H1 (cell line): ENCODE measurements at regions not wholly inside any gene's neighbourhood (a gene's known extent, or its start where the extent isn't known, plus 50 kb on each side); places are given as distances from the start of the nearest gene placed in this dataset.

Source experiments
- CTCF ChIA-PET: fragments of 300-600 bp; sonication (Branson Sonifier 250); formaldehyde crosslinking; loops from one replicate; lab custom pipeline; 2021; ENCODE audit not compliant: partially characterized antibody; lab: Charles Lee
- POLR2A ChIA-PET: fragments of 300-600 bp; sonication (Branson Sonifier 250); formaldehyde crosslinking; loops from one replicate; lab custom pipeline; 2021; ENCODE audit warnings: inconsistent platforms; ENCODE audit not compliant: partially characterized antibody; lab: Charles Lee
- DNase-seq, 2 experiments: peaks; one replicate each; pipeline versions ENCODE4 v3.0.0 to v3.0.0-alpha.2; 2010 to 2022; ENCODE audit warnings: low spot score in 2 of 2, low read depth in 1 of 2, mixed read lengths in 1 of 2
- FAIRE-seq: peaks from 2 replicates; lab custom pipeline; 2011; peaks lifted over from hg19 to GRCh38; lab: Jason Lieb, UNC
- H2AFZ ChIP-seq: 2 replicates; pipeline ENCODE4 v1.8.1; 2012; ENCODE audit warnings: low read length, inconsistent platforms
- H2AK5ac ChIP-seq: 2 replicates; pipeline ENCODE4 v1.6.1; 2013; ENCODE audit warnings: low read depth, low read length
- H2BK120ac ChIP-seq: replicated peaks from 2 replicates; pipeline ENCODE3; 2013; ENCODE audit warnings: low read depth, low read length, inconsistent platforms
- H2BK12ac ChIP-seq: 2 replicates; pipeline ENCODE4 v1.6.1; 2013; ENCODE audit warnings: low read depth, low read length
- H2BK15ac ChIP-seq: 2 replicates; pipeline ENCODE4 v1.6.1; 2013; ENCODE audit warnings: low read length
- H2BK20ac ChIP-seq: 2 replicates; pipeline ENCODE4 v1.6.1; 2013; ENCODE audit warnings: low read length
- H2BK5ac ChIP-seq: 2 replicates; pipeline ENCODE4 v1.6.1; 2013; ENCODE audit warnings: low read depth, low read length
- H3K14ac ChIP-seq: 2 replicates; pipeline ENCODE4 v1.6.1; 2013; ENCODE audit warnings: inconsistent platforms; ENCODE audit not compliant: insufficient read length
- H3K18ac ChIP-seq: 2 replicates; pipeline ENCODE4 v1.6.1; 2013; ENCODE audit warnings: low read length; ENCODE audit errors: extremely low read depth
- H3K23ac ChIP-seq: 2 replicates; pipeline ENCODE4 v1.6.1; 2013; ENCODE audit warnings: inconsistent platforms; ENCODE audit not compliant: insufficient read length
- H3K23me2 ChIP-seq: 2 replicates; pipeline ENCODE4 v1.6.1; 2013; ENCODE audit warnings: low read depth, low read length
- H3K27ac ChIP-seq: 2 replicates; pipeline ENCODE4 v1.6.1; 2011; ENCODE audit warnings: low read depth, low read length, inconsistent platforms
- H3K27me3 ChIP-seq, 4 experiments: replicated peaks in 1 of 4; 1 replicate in 1 of 4; 2 replicates in 3 of 4; pipeline versions ENCODE4 v1.6.1 to v1.8.1; 2011 to 2013; ENCODE audit warnings: low read length in 3 of 4, mild to moderate bottlenecking in 3 of 4, inconsistent platforms in 2 of 4, mixed read lengths in 2 of 4, moderate library complexity in 1 of 4; ENCODE audit not compliant: control insufficient read depth in 3 of 4, insufficient read depth in 3 of 4; ENCODE audit errors: extremely low read depth in 1 of 4
- H3K36me3 ChIP-seq, 4 experiments: 2 replicates each; pipeline versions ENCODE4 v1.6.1 to v1.8.1; 2011 to 2013; ENCODE audit warnings: mild to moderate bottlenecking in 4 of 4, low read length in 3 of 4, moderate library complexity in 2 of 4, control low read depth in 1 of 4, inconsistent platforms in 1 of 4; ENCODE audit not compliant: insufficient read depth in 4 of 4, control insufficient read depth in 2 of 4
- H3K4ac ChIP-seq: replicated peaks from 2 replicates; pipeline ENCODE3; 2013; ENCODE audit warnings: low read length, low read depth, mixed read lengths, inconsistent platforms; ENCODE audit not compliant: insufficient read length
- H3K4me1 ChIP-seq, 4 experiments: replicated peaks in 1 of 4; 1 replicate in 1 of 4; 2 replicates in 3 of 4; pipeline versions ENCODE4 v1.6.1 to v1.8.1; 2011 to 2013; ENCODE audit warnings: low read length in 3 of 4, inconsistent platforms in 2 of 4, mixed read lengths in 1 of 4; ENCODE audit not compliant: insufficient read depth in 4 of 4, control insufficient read depth in 3 of 4
- H3K4me2 ChIP-seq, 2 experiments: 2 replicates each; pipeline versions ENCODE4 v1.6.1 to v1.8.1; 2011 to 2013; ENCODE audit warnings: low read depth in 2 of 2, low read length in 2 of 2, control low read depth in 1 of 2, inconsistent platforms in 1 of 2, mild to moderate bottlenecking in 1 of 2; ENCODE audit not compliant: insufficient read depth in 1 of 2
- H3K4me3 ChIP-seq, 4 experiments: fragments of 200-600, 300-600 bp in 1 of 4; sonication (generic), shearing (Covaris generic), sonication (Bioruptor Twin) in 1 of 4; 2 replicates each; pipeline versions ENCODE4 v1.5.1 to v1.8.1; 2011 to 2016; ENCODE audit warnings: low read length in 4 of 4, low read depth in 3 of 4, control low read depth in 2 of 4, inconsistent platforms in 2 of 4, mild to moderate bottlenecking in 2 of 4, mixed read lengths in 1 of 4, moderate library complexity in 1 of 4; ENCODE audit not compliant: insufficient read depth in 2 of 4; ENCODE audit errors: extremely low read depth in 1 of 4
- H3K56ac ChIP-seq: replicated peaks from 2 replicates; pipeline ENCODE3; 2013; ENCODE audit warnings: low read depth, mild to moderate bottlenecking, mixed read lengths, low read length, inconsistent platforms; ENCODE audit not compliant: insufficient read length
- H3K79me1 ChIP-seq: 2 replicates; pipeline ENCODE4 v1.6.1; 2013; ENCODE audit warnings: low read depth, low read length, control low read depth
- H3K79me2 ChIP-seq, 2 experiments: 2 replicates each; pipeline versions ENCODE4 v1.6.1 to v1.8.1; 2012 to 2013; ENCODE audit warnings: low read length in 2 of 2, mild to moderate bottlenecking in 2 of 2, inconsistent platforms in 1 of 2; ENCODE audit not compliant: insufficient read depth in 2 of 2, control insufficient read depth in 1 of 2
- H3K9ac ChIP-seq, 4 experiments: replicated peaks in 1 of 4; 1 replicate in 1 of 4; 2 replicates in 3 of 4; pipeline versions ENCODE4 v1.6.1 to v1.8.1; 2011 to 2013; ENCODE audit warnings: low read depth in 3 of 4, low read length in 3 of 4, control low read depth in 2 of 4, mild to moderate bottlenecking in 2 of 4, moderate library complexity in 2 of 4, inconsistent platforms in 1 of 4; ENCODE audit errors: extremely low read depth in 1 of 4
- H3K9me3 ChIP-seq, 2 experiments: 2 replicates each; pipeline versions ENCODE4 v1.6.1 to v1.8.1; 2012 to 2013; ENCODE audit warnings: mild to moderate bottlenecking in 2 of 2, moderate library complexity in 2 of 2, control low read depth in 1 of 2, inconsistent platforms in 1 of 2, low read depth in 1 of 2, low read length in 1 of 2, mixed read lengths in 1 of 2; ENCODE audit not compliant: insufficient read depth in 2 of 2
- H4K20me1 ChIP-seq, 2 experiments: replicated peaks in 1 of 2; 2 replicates each; pipeline versions ENCODE3 to v1.8.1; 2011 to 2013; ENCODE audit warnings: inconsistent platforms in 2 of 2, low read length in 2 of 2, mild to moderate bottlenecking in 1 of 2; ENCODE audit not compliant: insufficient read depth in 2 of 2, control insufficient read depth in 1 of 2
- H4K5ac ChIP-seq: 2 replicates; pipeline ENCODE4 v1.6.1; 2013; ENCODE audit warnings: low read length, low read depth, mixed read lengths, inconsistent platforms; ENCODE audit not compliant: insufficient read length
- H4K8ac ChIP-seq: 2 replicates; pipeline ENCODE4 v1.8.0; 2013; ENCODE audit warnings: mild to moderate bottlenecking, moderate library complexity, low read length, inconsistent platforms; ENCODE audit not compliant: insufficient read depth; ENCODE audit errors: extremely low read depth
- H4K91ac ChIP-seq: replicated peaks from 2 replicates; pipeline ENCODE3; 2013; ENCODE audit warnings: low read length, mixed read lengths, inconsistent platforms; ENCODE audit not compliant: insufficient read length
- CTBP2 ChIP-seq: IDR thresholded peaks from 2 replicates; pipeline ENCODE4 v1.7.0; 2011; ENCODE audit warnings: borderline replicate concordance, mild to moderate bottlenecking, moderate library complexity, mixed read lengths, low read length; ENCODE audit not compliant: insufficient read depth, insufficient read length
- CTCF ChIP-seq, 3 experiments: IDR thresholded peaks; 1 replicate in 2 of 3; 2 replicates in 1 of 3; pipeline versions ENCODE4 v1.5.1 to v1.6.1; 2011; ENCODE audit warnings: low read length in 3 of 3, mild to moderate bottlenecking in 3 of 3, inconsistent platforms in 2 of 3, low read depth in 1 of 3, moderate library complexity in 1 of 3; ENCODE audit not compliant: insufficient read depth in 1 of 3; ENCODE audit errors: control extremely low read depth in 1 of 3
- RAD21 ChIP-seq, 2 experiments: IDR thresholded peaks in 1 of 2; conservative IDR thresholded peaks in 1 of 2; 2 replicates each; pipeline ENCODE4 v1.6.1; 2011; ENCODE audit warnings: low read depth in 2 of 2, low read length in 2 of 2, improper control_type of control experiment in 1 of 2, inconsistent platforms in 1 of 2, mild to moderate bottlenecking in 1 of 2, moderate library complexity in 1 of 2
- SIN3A ChIP-seq, 2 experiments: IDR thresholded peaks in 1 of 2; conservative IDR thresholded peaks in 1 of 2; 2 replicates each; pipeline ENCODE4 v1.6.1; 2011 to 2012; ENCODE audit warnings: low read length in 2 of 2, improper control_type of control experiment in 1 of 2, low read depth in 1 of 2, mild to moderate bottlenecking in 1 of 2
- WGBS, 2 experiments: shearing (Covaris generic) in 1 of 2; methylation state at CpG; one replicate each; pipeline versions ENCODE4 v1.1.6 to v1.1.7; 2013 to 2015; ENCODE audit warnings: low lambda C conversion rate in 2 of 2, mixed read lengths in 2 of 2, inconsistent platforms in 1 of 2, low coverage in 1 of 2, missing lambda C conversion rate in 1 of 2; ENCODE audit not compliant: insufficient replicate concordance in 2 of 2, insufficient coverage in 1 of 2, insufficient read length in 1 of 2; ENCODE audit errors: extremely low coverage in 1 of 2, missing lambda C conversion rate in 1 of 2; 5-methylcytosine and 5-hydroxymethylcytosine counted together

GRCh38 chr4:128341634-128342033 lies 54.0 kb upstream of the PGRMC2 start:
- FAIRE-seq (no peak), DNase-seq (no peak)
- H3K4me2 ChIP-seq = no peak overlapping the region
- H3K23me2 ChIP-seq = no peaks in the 10 kb centered on the region
- H3K9ac ChIP-seq = no peak overlapping the region
- no peaks in the 10 kb centered on the region for H3K36me3 ChIP-seq
- no peak overlapping the region for H3K4me3 ChIP-seq
- peaks cover 0 to 2% (median 0%) of the 10 kb centered on the region in 4 experiments; a peak in 1 of 7 replicates for H3K4me1 ChIP-seq
- no peak overlapping the region for H2BK120ac ChIP-seq
- H2BK20ac ChIP-seq = no peak overlapping the region
- WGBS, 2 experiments = 91% methylated on average over 4 of the region's 4 CpGs; no CpG with 5 or more reads in 1 of the 2 experiments
- H2AFZ ChIP-seq = no peak overlapping the region
- H4K91ac ChIP-seq = no peak overlapping the region
- no peaks in the 10 kb centered on the region for H4K20me1 ChIP-seq
- no peak overlapping the region for H3K18ac ChIP-seq
- no peak overlapping the region for H3K23ac ChIP-seq
- no peaks in the 10 kb centered on the region for H3K79me2 ChIP-seq
- H3K56ac ChIP-seq = no peak overlapping the region
- no peaks in the 10 kb centered on the region for H3K9me3 ChIP-seq
- no peak overlapping the region for H2BK15ac ChIP-seq
- no peak overlapping the region for H3K27ac ChIP-seq
- no peak overlapping the region for H2AK5ac ChIP-seq
- H3K27me3 ChIP-seq = no peaks in the 10 kb centered on the region
- TF ChIP-seq CTBP2 = no peak
- TF ChIP-seq SIN3A (conservative IDR thresholded peaks at IDR 0.05 in 1 of 2, IDR thresholded peaks at IDR 0.05 in 1 of 2; ENCODE audit: low read depth in 1 of 2, low read length in 2 of 2) = no peak
- TF ChIP-seq CTCF (IDR thresholded peaks at IDR 0.05; ENCODE audit: control extremely low read depth in 1 of 3, insufficient read depth in 1 of 3, low read depth in 1 of 3, low read length in 3 of 3) = peak in 1 of 3 experiments; percentile 16; a peak in 2 of 4 replicates
- TF ChIP-seq RAD21 (IDR thresholded peaks at IDR 0.05 in 1 of 2, conservative IDR thresholded peaks at IDR 0.05 in 1 of 2; ENCODE audit: low read depth in 2 of 2, low read length in 2 of 2) = peak; percentile 22 to 25; a peak in 2 of 4 replicates
- H2BK5ac ChIP-seq = no peak overlapping the region
- no peak overlapping the region for H3K14ac ChIP-seq
- POLR2A ChIA-PET = no interaction called here
- H4K5ac ChIP-seq = no peak overlapping the region
- no peak overlapping the region for H2BK12ac ChIP-seq
- H3K79me1 ChIP-seq = 0 out of 2 replicates have a peak, but pooled peaks cover 2% of the 10 kb centered on the region
- CTCF ChIA-PET = interaction anchor here (0.7 to 1.9 kb wide), 10 partner anchors 9 to 117 kb away, joined by 3 to 6 read pairs (median 4); no protein-coding TSS in a partner anchor
- H3K4ac ChIP-seq = no peak overlapping the region
- H4K8ac ChIP-seq = no peak overlapping the region
